Neural cell (in vitro differentiated cells): ENCODE measurements at regions not wholly inside any gene's neighbourhood (a gene's known extent, or its start where the extent isn't known, plus 50 kb on each side); places are given as distances from the start of the nearest gene placed in this dataset.

Source experiments
- H2AFZ ChIP-seq: fragments of 200-600, 300-800 bp; sonication (generic), shearing (Covaris generic); 2 replicates; pipeline ENCODE4 v1.6.0; 2014; ENCODE audit warnings: low read depth, mild to moderate bottlenecking, antibody characterized with exemption, low read length, moderate library complexity
- H3F3A ChIP-seq: fragments of 200-600 bp; shearing (Covaris generic); 2 replicates; pipeline ENCODE4 v1.6.1; 2016; ENCODE audit warnings: mild to moderate bottlenecking, moderate library complexity, mixed read lengths, antibody characterized with exemption, low read length; ENCODE audit not compliant: insufficient read depth, poor library complexity, severe bottlenecking
- H3K27ac ChIP-seq: fragments of 200-600, 300-800 bp; sonication (generic), shearing (Covaris generic); 2 replicates; pipeline ENCODE4 v1.5.1; 2014; ENCODE audit warnings: mild to moderate bottlenecking, low read length, moderate library complexity
- H3K27me3 ChIP-seq: fragments of 300-800, 200-600 bp; sonication (generic), shearing (Covaris generic); 2 replicates; pipeline ENCODE4 v1.6.0; 2014; ENCODE audit warnings: mild to moderate bottlenecking, low read depth, low read length, moderate library complexity; ENCODE audit not compliant: insufficient read depth
- H3K36me3 ChIP-seq: fragments of 300-800, 200-600 bp; sonication (generic), shearing (Covaris generic); 2 replicates; pipeline ENCODE4 v1.5.1; 2014; ENCODE audit warnings: mild to moderate bottlenecking, antibody characterized with exemption, low read length, moderate library complexity; ENCODE audit not compliant: insufficient read depth
- H3K4me2 ChIP-seq: fragments of 300-800, 200-600 bp; sonication (generic), shearing (Covaris generic); 2 replicates; pipeline ENCODE4 v1.6.0; 2014; ENCODE audit warnings: mild to moderate bottlenecking, low read length
- H3K4me3 ChIP-seq: fragments of 300-800, 200-600 bp; sonication (generic), shearing (Covaris generic); 2 replicates; pipeline ENCODE4 v1.5.1; 2014; ENCODE audit warnings: mild to moderate bottlenecking, low read length, moderate library complexity
- H3K79me2 ChIP-seq: fragments of 200-600 bp; shearing (Covaris generic); replicated peaks from 2 replicates; pipeline ENCODE4 v1.6.0; 2014; ENCODE audit warnings: mild to moderate bottlenecking, low read length, moderate library complexity; ENCODE audit not compliant: insufficient read depth
- H3K9ac ChIP-seq: fragments of 300-800, 200-600 bp; sonication (generic), shearing (Covaris generic); 2 replicates; pipeline ENCODE4 v1.6.1; 2016; ENCODE audit warnings: mild to moderate bottlenecking, low read length, mixed read lengths
- H3K9me2 ChIP-seq: fragments of 200-600 bp; shearing (Covaris generic); 2 replicates; pipeline ENCODE4 v1.6.1; 2016; ENCODE audit warnings: mild to moderate bottlenecking, low read length, mixed read lengths; ENCODE audit not compliant: insufficient read depth
- H3K9me3 ChIP-seq: fragments of 200-600, 300-800 bp; sonication (generic), shearing (Covaris generic); 2 replicates; pipeline ENCODE4 v1.6.1; 2016; ENCODE audit warnings: mild to moderate bottlenecking, mixed run types, low read length, moderate library complexity, mixed read lengths
- H4K20me1 ChIP-seq: fragments of 200-600 bp; shearing (Covaris generic); 2 replicates; pipeline ENCODE4 v1.6.1; 2016; ENCODE audit warnings: mild to moderate bottlenecking, mixed run types; ENCODE audit not compliant: insufficient read depth
- CTCF ChIP-seq: fragments of 450-650 bp; IDR thresholded peaks from 2 replicates; pipeline ENCODE4 v1.5.1; 2014; ENCODE audit warnings: antibody characterized with exemption, mild to moderate bottlenecking, moderate library complexity; ENCODE audit not compliant: poor library complexity, severe bottlenecking
- EP300 ChIP-seq: fragments of 450-650 bp; conservative IDR thresholded peaks from 2 replicates; pipeline ENCODE4 v1.6.1; 2014; ENCODE audit warnings: antibody characterized with exemption, mild to moderate bottlenecking, moderate library complexity; ENCODE audit not compliant: poor library complexity, severe bottlenecking
- EZH2 ChIP-seq: fragments of 200-600, 300-800 bp; shearing (Covaris generic), sonication (generic); IDR thresholded peaks from 2 replicates; pipeline ENCODE4 v1.6.1; 2014; ENCODE audit warnings: antibody characterized with exemption, low read length, borderline replicate concordance, mild to moderate bottlenecking; ENCODE audit not compliant: insufficient read depth, poor library complexity, severe bottlenecking
- MXI1 ChIP-seq: fragments of 450-650 bp; conservative IDR thresholded peaks from 2 replicates; pipeline ENCODE4 v1.6.1; 2014; ENCODE audit warnings: antibody characterized with exemption, mild to moderate bottlenecking; ENCODE audit not compliant: poor library complexity, severe bottlenecking
- POLR2AphosphoS5 ChIP-seq: IDR thresholded peaks from 2 replicates; pipeline ENCODE4 v1.6.1; 2012
- RAD21 ChIP-seq: fragments of 450-650 bp; conservative IDR thresholded peaks from 2 replicates; pipeline ENCODE4 v1.6.1; 2014; ENCODE audit warnings: antibody characterized with exemption, mild to moderate bottlenecking, moderate library complexity
- REST ChIP-seq: IDR thresholded peaks from 2 replicates; pipeline ENCODE4 v1.6.1; 2012; ENCODE audit warnings: borderline replicate concordance
- SMC3 ChIP-seq: fragments of 450-650 bp; conservative IDR thresholded peaks from 2 replicates; pipeline ENCODE4 v1.6.1; 2014; ENCODE audit warnings: antibody characterized with exemption, mild to moderate bottlenecking, moderate library complexity; ENCODE audit not compliant: poor library complexity
- TAF1 ChIP-seq: IDR thresholded peaks from 2 replicates; pipeline ENCODE4 v1.6.1; 2012; ENCODE audit warnings: low read depth

- Histone ChIP-seq H4K20me1 (no peaks in the 10 kb centered on the region), H3K36me3 (no peaks in the 10 kb centered on the region), H3K9me3 (no peaks in the 10 kb centered on the region), H3K9me2 (no peaks in the 10 kb centered on the region), H3F3A (no peaks in the 10 kb centered on the region), H3K79me2 (no peaks in the 10 kb centered on the region), H3K4me3 (no peak overlapping the region), H3K9ac (no peak overlapping the region), H3K27ac (no peak overlapping the region), H3K27me3 (no peaks in the 10 kb centered on the region), H2AFZ (no peak overlapping the region), H3K4me2 (no peak overlapping the region)
- TF ChIP-seq RAD21 (no peak), CTCF (no peak), SMC3 (no peak), REST (no peak), POLR2AphosphoS5 (no peak), EP300 (no peak), EZH2 (no peak), MXI1 (no peak), TAF1 (no peak)
These were observed 69.8 kb upstream of the PPM1B start for GRCh38 chr2:44098891-44099290.

GRCh38 chr2:44100351-44100750 lies 68.3 kb upstream of the PPM1B start:
- no peak for TF ChIP-seq TAF1
- TF ChIP-seq CTCF, result no peak
- TF ChIP-seq EZH2, result no peak
- no peak for TF ChIP-seq MXI1
- TF ChIP-seq SMC3, result no peak
- no peak for TF ChIP-seq EP300
- no peak for TF ChIP-seq POLR2AphosphoS5
- no peak for TF ChIP-seq REST
- TF ChIP-seq RAD21, result no peak
- Histone ChIP-seq H4K20me1 (no peaks in the 10 kb centered on the region), H3K9ac (no peak overlapping the region), H3K36me3 (no peaks in the 10 kb centered on the region), H3K27ac (no peak overlapping the region), H2AFZ (no peak overlapping the region), H3K4me2 (no peak overlapping the region), H3K9me3 (no peaks in the 10 kb centered on the region), H3K79me2 (no peaks in the 10 kb centered on the region), H3F3A (no peaks in the 10 kb centered on the region), H3K4me3 (no peak overlapping the region), H3K27me3 (no peaks in the 10 kb centered on the region), H3K9me2 (no peaks in the 10 kb centered on the region)
